ENCODE measurements at regions not wholly inside any gene's neighbourhood (a gene's known extent, or its start where the extent isn't known, plus 50 kb on each side); places are given as distances from the start of the nearest gene placed in this dataset.

- WGBS, 2 experiments (ENCODE audit: extremely low coverage in 2 of 2, insufficient read length in 1 of 2), result 70% methylated on average over 2 of the region's 7 CpGs; no CpG with 5 or more reads in 1 of the 2 experiments
- Histone ChIP-seq H3K18ac (ENCODE audit: low read depth, low read length) (no peak overlapping the region), H3K56ac (ENCODE audit: extremely low read depth, insufficient read depth, low read length) (no peak overlapping the region), H3K9me3 (ENCODE audit: control insufficient read depth, insufficient read depth, low read length) (peaks cover 4% of the 10 kb centered on the region), H3K9me1 (ENCODE audit: insufficient read depth, low read length) (no peaks in the 10 kb centered on the region), H2BK20ac (ENCODE audit: low read depth, low read length) (no peak overlapping the region), H2AK5ac (ENCODE audit: low read depth, low read length) (no peak overlapping the region), H3K79me1 (ENCODE audit: low read depth in 1 of 2, low read length in 2 of 2) (no peaks in the 10 kb centered on the region), H3K36me3 (ENCODE audit: control insufficient read depth, insufficient read depth, low read length) (no peaks in the 10 kb centered on the region), H2AFZ (replicated peaks; ENCODE audit: low read length, poor library complexity) (no peak overlapping the region), H4K20me1 (ENCODE audit: insufficient read depth, low read length) (no peaks in the 10 kb centered on the region), H3K4me2 (ENCODE audit: low read depth, low read length) (no peak overlapping the region), H3K14ac (replicated peaks; ENCODE audit: low read depth, low read length) (no peak overlapping the region), H3K27me3 (ENCODE audit: control insufficient read depth, insufficient read depth, low read length) (no peaks in the 10 kb centered on the region; the same call in 1 of the 2 replicates), H4K5ac (ENCODE audit: low read depth, low read length) (no peak overlapping the region), H3K27ac (ENCODE audit: insufficient read depth, low read length) (no peak overlapping the region), H2BK120ac (ENCODE audit: low read depth, low read length) (no peak overlapping the region), H3K23ac (ENCODE audit: low read depth, low read length) (no peak overlapping the region), H4K91ac (ENCODE audit: insufficient read depth, low read depth, low read length) (no peak overlapping the region), H2BK15ac (ENCODE audit: low read depth, low read length) (no peak overlapping the region), H4K8ac (ENCODE audit: low read depth in 2 of 2, low read length in 2 of 2) (no peak overlapping the region), H2AK9ac (replicated peaks; ENCODE audit: low read depth, low read length, poor library complexity) (no peak overlapping the region), H3K9ac (ENCODE audit: low read depth, low read length) (no peak overlapping the region), H2BK5ac (ENCODE audit: low read depth, low read length, poor library complexity, severe bottlenecking) (no peak overlapping the region), H3K4ac (ENCODE audit: low read depth, low read length) (no peak overlapping the region), H3K4me3 (ENCODE audit: insufficient read depth, low read depth, low read length) (no peak overlapping the region), H3K4me1 (ENCODE audit: control insufficient read depth, insufficient read depth, low read length) (0 out of 2 replicates have a peak, but pooled peaks cover 1% of the 10 kb centered on the region)
- intact Hi-C loops (cut with micrococcal nuclease) (no loop called here), in situ Hi-C loops (cut with MboI; ENCODE audit: low sequenced_read_pairs) (no loop called here), dilution Hi-C loops (cut with HindIII; ENCODE audit: low sequenced_read_pairs, unreplicated experiment) (no loop called here)
- ChIA-PET POLR2A (ENCODE audit: unreplicated experiment) (no interaction called here), CTCF (no interaction called here)
- ATAC-seq (ENCODE audit: low read depth) (no peak), DNase-seq (no peak)
- BruUV-seq (replicated peaks), result no TSS peak
- TF ChIP-seq MAZ (IDR thresholded peaks at IDR 0.05; ENCODE audit: borderline replicate concordance, low read depth, low read length) (no peak), SMC3 (IDR thresholded peaks at IDR 0.05; ENCODE audit: low read depth, low read length) (no peak), RCOR1 (IDR thresholded peaks at IDR 0.05; ENCODE audit: insufficient replicate concordance, low read length) (no peak), RAD21 (IDR thresholded peaks at IDR 0.05; ENCODE audit: low read length) (no peak), CEBPB (IDR thresholded peaks at IDR 0.05; ENCODE audit: low read depth, low read length) (no peak), CHD1 (IDR thresholded peaks at IDR 0.05; ENCODE audit: low read depth, low read length) (no peak), CTCF (conservative IDR thresholded peaks at IDR 0.05; ENCODE audit: low read depth, low read length) (no peak)
Observed at GRCh38 chr7:121515630-121516401, 119.7 kb upstream of the FAM3C start.

Data from IMR-90 (cell line).